Kidney glomerular epithelial cell (primary cell): ENCODE measurements at regions not wholly inside any gene's neighbourhood (a gene's known extent, or its start where the extent isn't known, plus 50 kb on each side); places are given as distances from the start of the nearest gene placed in this dataset.

Source experiments
- DNase-seq: peaks from one replicate; lab custom pipeline; 2025; lab: John Stamatoyannopoulos, UW

- no peak for DNase-seq
Measured at GRCh38 chr16:5649762-5650743, 552.5 kb upstream of the EEF2KMT start.

- DNase-seq, result peak; percentile 27
Measured at GRCh38 chr16:5647051-5647450, 549.5 kb upstream of the EEF2KMT start.

- DNase-seq, result no peak
Measured at GRCh38 chr16:5643855-5644531, 546.4 kb upstream of the EEF2KMT start.

GRCh38 chr16:5642436-5642835 is 544.8 kb upstream of the EEF2KMT start:
- no peak for DNase-seq

- DNase-seq, result peak; percentile 83
Measured at GRCh38 chr16:5642011-5642410, 544.4 kb upstream of the EEF2KMT start.

- no peak for DNase-seq
Measured at GRCh38 chr16:5640883-5641282, 543.3 kb upstream of the EEF2KMT start.

GRCh38 chr16:5639531-5639930 is 541.9 kb upstream of the EEF2KMT start:
- no peak for DNase-seq

- no peak for DNase-seq
Measured at GRCh38 chr16:5635331-5635730, 537.7 kb upstream of the EEF2KMT start.

- no peak for DNase-seq
Measured at GRCh38 chr16:5634666-5635180, 537.1 kb upstream of the EEF2KMT start.

- peak; percentile 47 for DNase-seq
Measured at GRCh38 chr16:5633845-5634440, 536.3 kb upstream of the EEF2KMT start.

- peak; percentile 71 for DNase-seq
Measured at GRCh38 chr16:5622234-5622884, 524.8 kb upstream of the EEF2KMT start.

GRCh38 chr16:5621826-5622225 is 524.2 kb upstream of the EEF2KMT start:
- DNase-seq, result peak; percentile 63

GRCh38 chr16:5619304-5619703 is 521.7 kb upstream of the EEF2KMT start:
- no peak for DNase-seq

- DNase-seq, result no peak
Measured at GRCh38 chr16:5616841-5617240, 519.2 kb upstream of the EEF2KMT start.

GRCh38 chr16:5615868-5616642 is 518.5 kb upstream of the EEF2KMT start:
- peak; percentile 36 for DNase-seq

GRCh38 chr16:5607169-5607568 is 509.6 kb upstream of the EEF2KMT start:
- no peak for DNase-seq

GRCh38 chr16:5605404-5605803 is 507.8 kb upstream of the EEF2KMT start:
- DNase-seq, result no peak

GRCh38 chr16:5604770-5605169 is 507.2 kb upstream of the EEF2KMT start:
- peak; percentile 72 for DNase-seq

GRCh38 chr16:5603836-5604235 is 506.2 kb upstream of the EEF2KMT start:
- DNase-seq, result no peak

GRCh38 chr16:5601957-5602356 is 504.4 kb upstream of the EEF2KMT start:
- no peak for DNase-seq

- no peak for DNase-seq
Measured at GRCh38 chr16:5598793-5599192, 501.2 kb upstream of the EEF2KMT start.
